ENCODE measurements at regions not wholly inside any gene's neighbourhood (a gene's known extent, or its start where the extent isn't known, plus 50 kb on each side); places are given as distances from the start of the nearest gene placed in this dataset.

DNA sequence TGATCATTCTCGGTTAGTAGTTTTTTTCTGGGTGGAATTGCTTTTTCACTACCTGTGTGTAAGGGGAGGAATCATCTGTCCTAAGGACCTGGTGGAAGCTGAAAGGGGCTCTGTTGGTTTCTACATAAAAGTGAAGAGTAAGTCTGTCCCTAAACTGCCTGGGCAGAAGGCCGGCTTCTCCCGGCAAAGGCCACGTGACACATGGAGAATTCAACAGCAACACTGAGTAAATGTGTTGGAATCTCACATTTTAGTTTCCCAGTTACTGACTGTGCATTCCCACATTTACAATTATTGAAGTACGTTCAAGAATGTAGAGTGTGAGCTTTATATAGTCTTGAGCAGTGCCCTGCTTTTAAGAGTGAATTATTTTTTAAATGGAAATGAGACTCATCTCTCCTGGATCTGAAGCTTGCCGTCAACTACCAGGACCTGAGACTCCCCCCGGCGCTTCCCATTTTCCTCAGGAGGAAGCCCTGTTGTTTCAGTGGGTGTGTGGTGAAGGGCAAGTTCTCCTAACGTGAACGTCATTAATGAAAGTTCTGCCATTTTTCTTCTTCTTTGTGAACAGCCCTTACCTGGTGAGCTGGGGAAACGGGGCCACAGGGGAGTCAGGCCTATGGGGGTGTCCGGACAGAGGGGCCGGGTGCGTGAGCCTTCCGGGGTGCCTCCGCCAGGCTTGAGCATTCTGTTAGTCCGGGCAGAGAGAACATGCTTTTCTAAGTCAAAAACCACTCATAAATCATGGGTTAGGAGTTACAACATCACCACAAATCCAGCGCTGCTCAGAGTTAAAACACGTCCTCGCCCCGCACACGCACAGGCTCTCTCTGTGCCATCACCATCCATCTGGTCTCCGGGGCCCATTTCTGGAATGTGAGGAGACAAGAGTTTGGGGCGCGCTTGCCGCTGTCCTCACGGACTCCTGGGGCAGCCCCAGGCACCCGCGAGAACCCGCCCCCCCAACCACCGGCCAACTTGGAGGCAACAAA, 56.6 kb upstream of the SMOC2 start:
- no peak overlapping the region for H3K9ac ChIP-seq (ENCODE audit: low read length in 2 of 2)
- H3K4me3 ChIP-seq (ENCODE audit: low read length in 2 of 2): no peak overlapping the region
- H3K4me1 ChIP-seq (ENCODE audit: control insufficient read depth, insufficient read depth, low read length): peaks cover 9% of the 10 kb centered on the region
- H3K9me3 ChIP-seq (ENCODE audit: control insufficient read depth in 2 of 2, low read length in 2 of 2): no peaks in the 10 kb centered on the region
- no peaks in the 10 kb centered on the region for H3K27me3 ChIP-seq (ENCODE audit: control insufficient read depth in 1 of 2, insufficient read depth in 2 of 2, low read length in 2 of 2)
- no peaks in the 10 kb centered on the region for H3K36me3 ChIP-seq (ENCODE audit: control insufficient read depth in 2 of 2, insufficient read depth in 2 of 2, low read length in 2 of 2)
- H3K27ac ChIP-seq (ENCODE audit: low read length): no peak overlapping the region

DNA sequence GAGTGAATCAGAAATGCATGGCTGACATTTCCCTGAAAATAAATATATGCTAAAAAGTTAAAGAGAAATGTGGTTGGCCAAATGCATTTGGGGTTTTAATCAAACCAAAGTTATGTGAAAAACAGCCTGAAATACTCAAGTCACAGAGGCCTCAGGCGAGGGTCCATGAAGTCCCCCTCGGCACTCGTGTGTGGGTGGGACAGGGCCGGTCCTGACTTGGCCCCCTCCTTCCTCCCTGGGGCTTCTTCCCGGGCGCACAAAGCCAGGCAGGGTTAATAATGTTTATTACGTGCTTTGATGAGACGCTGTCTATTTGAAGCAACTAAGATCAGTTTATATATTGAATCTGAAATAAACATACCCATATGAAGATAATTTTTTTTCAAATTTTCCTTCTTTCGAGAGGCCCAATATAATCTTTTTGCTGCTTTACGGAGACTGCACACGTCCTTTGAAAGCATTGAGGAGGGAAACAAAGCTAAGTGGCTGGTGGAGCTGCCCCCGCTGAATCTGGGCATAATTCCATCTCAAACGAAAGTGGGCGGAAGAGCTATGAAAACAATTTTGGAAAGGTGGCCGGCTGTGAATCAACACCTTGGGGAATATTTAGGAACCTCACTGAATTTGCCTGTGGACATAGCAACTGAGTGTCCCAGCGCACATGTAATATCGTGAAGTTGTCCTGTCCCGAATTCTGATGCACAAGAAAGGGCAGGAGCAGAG, 55.8 kb upstream of the SMOC2 start:
- Histone ChIP-seq H3K27me3 (ENCODE audit: control insufficient read depth in 1 of 2, insufficient read depth in 2 of 2, low read length in 2 of 2) (no peaks in the 10 kb centered on the region), H3K9me3 (ENCODE audit: control insufficient read depth in 2 of 2, low read length in 2 of 2) (no peaks in the 10 kb centered on the region), H3K4me3 (ENCODE audit: low read length in 2 of 2) (no peak overlapping the region), H3K9ac (ENCODE audit: low read length in 2 of 2) (no peak overlapping the region), H3K27ac (ENCODE audit: low read length) (no peak overlapping the region), H3K36me3 (ENCODE audit: control insufficient read depth in 2 of 2, insufficient read depth in 2 of 2, low read length in 2 of 2) (no peaks in the 10 kb centered on the region), H3K4me1 (ENCODE audit: control insufficient read depth, insufficient read depth, low read length) (peaks cover 9% of the 10 kb centered on the region)

DNA sequence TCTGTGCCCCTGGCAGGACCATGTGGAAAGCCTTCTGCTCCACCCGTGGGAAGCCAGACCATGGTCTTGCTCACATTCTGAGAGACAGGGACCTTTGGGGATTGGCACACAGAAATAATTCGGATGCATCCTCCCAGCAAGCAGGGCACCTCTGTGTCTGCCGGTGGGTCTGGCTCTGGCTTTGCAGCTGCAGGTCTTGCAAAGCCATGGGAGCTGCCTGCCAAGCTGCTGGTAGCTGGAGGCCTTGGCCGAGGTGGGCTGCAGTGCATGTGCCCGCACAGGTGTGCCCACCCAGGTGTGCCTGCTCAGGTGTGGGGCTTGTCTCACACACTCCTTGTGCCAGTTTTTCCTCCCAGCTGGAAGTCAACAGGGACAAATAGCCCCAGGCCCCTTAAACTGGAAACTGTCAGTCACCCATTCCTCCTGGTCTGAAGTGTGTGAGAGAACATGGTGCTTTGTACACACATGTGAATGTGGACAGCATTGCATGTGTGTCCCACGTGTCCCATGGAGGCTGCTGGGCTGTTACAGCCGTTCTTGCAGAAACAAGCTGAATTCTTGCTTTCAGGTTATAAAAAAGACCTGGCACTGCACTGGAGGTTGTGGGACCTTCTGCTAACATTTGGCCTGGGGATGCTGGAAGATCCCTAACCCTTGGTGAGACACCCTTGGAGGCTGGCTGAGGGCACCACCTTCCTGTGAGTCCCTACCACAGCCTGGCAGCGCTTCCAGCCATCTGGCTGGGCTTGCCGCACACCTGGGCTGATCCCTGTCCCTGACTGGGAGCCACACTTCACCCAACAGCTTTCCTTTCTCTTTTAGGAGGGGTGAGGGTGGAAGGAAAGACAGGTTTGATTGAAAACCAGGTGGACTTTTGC, 54.9 kb upstream of the SMOC2 start:
- Histone ChIP-seq H3K36me3 (ENCODE audit: control insufficient read depth in 2 of 2, insufficient read depth in 2 of 2, low read length in 2 of 2) (no peaks in the 10 kb centered on the region), H3K9ac (ENCODE audit: low read length in 2 of 2) (no peak overlapping the region), H3K27ac (ENCODE audit: low read length) (no peak overlapping the region), H3K4me1 (ENCODE audit: control insufficient read depth, insufficient read depth, low read length) (peaks cover 9% of the 10 kb centered on the region), H3K27me3 (ENCODE audit: control insufficient read depth in 1 of 2, insufficient read depth in 2 of 2, low read length in 2 of 2) (no peaks in the 10 kb centered on the region), H3K9me3 (ENCODE audit: control insufficient read depth in 2 of 2, low read length in 2 of 2) (no peaks in the 10 kb centered on the region), H3K4me3 (ENCODE audit: low read length in 2 of 2) (no peak overlapping the region)

DNA sequence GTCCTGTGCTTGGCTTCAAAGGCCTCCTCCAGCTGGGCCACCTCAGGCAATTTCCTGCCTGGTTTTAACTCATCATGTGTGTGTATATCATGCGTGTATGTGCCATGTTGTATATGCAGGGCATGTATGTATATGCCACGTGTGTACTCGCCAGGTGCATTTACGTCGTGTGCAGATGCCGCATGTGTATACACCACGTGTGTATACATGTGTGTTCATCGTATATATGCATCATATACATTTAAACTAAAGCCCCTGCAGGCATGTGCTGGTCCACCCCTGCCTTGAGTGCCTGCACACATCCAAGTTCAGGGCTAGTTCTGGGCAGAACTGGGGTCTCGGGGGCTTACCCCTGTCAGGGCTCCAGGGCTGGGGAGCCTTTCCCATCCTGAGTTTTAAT, 54.0 kb upstream of the SMOC2 start:
- no peak overlapping the region for H3K4me3 ChIP-seq (ENCODE audit: low read length in 2 of 2)

DNA sequence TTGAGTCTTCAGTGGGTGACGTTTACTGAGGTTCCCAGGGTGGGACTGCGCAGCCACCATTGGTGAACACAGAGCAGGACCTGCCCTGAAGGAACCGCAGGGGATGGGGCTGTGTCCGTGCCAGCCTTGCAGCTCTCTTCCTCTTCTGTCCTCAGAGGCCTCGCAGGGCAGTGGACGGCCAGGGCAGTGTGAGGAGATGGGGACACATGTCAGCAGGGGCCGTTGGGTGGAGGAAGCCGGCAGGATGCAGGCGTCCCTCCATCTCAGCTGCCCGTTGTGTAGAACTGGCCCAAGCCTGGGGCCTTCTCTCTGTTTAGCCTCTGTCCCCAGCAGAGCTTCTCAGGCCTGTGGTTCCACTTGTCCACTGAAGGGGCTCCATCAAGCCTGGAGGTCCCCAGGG, 53.6 kb upstream of the SMOC2 start:
- no peaks in the 10 kb centered on the region for H3K36me3 ChIP-seq (ENCODE audit: control insufficient read depth in 2 of 2, insufficient read depth in 2 of 2, low read length in 2 of 2)
- H3K9ac ChIP-seq (ENCODE audit: low read length in 2 of 2): no peak overlapping the region
- H3K9me3 ChIP-seq (ENCODE audit: control insufficient read depth in 2 of 2, low read length in 2 of 2): no peaks in the 10 kb centered on the region
- H3K27me3 ChIP-seq (ENCODE audit: control insufficient read depth in 1 of 2, insufficient read depth in 2 of 2, low read length in 2 of 2): no peaks in the 10 kb centered on the region
- no peak overlapping the region for H3K4me3 ChIP-seq (ENCODE audit: low read length in 2 of 2)
- H3K4me1 ChIP-seq (ENCODE audit: control insufficient read depth, insufficient read depth, low read length): peaks cover 9% of the 10 kb centered on the region
- H3K27ac ChIP-seq (ENCODE audit: low read length): no peak overlapping the region

More for the DNA sequence above, 54.0 kb upstream of the SMOC2 start:
- no peak overlapping the region for H3K27ac ChIP-seq (ENCODE audit: low read length)
- H3K27me3 ChIP-seq (ENCODE audit: control insufficient read depth in 1 of 2, insufficient read depth in 2 of 2, low read length in 2 of 2): no peaks in the 10 kb centered on the region
- H3K9ac ChIP-seq (ENCODE audit: low read length in 2 of 2): no peak overlapping the region
- H3K9me3 ChIP-seq (ENCODE audit: control insufficient read depth in 2 of 2, low read length in 2 of 2): no peaks in the 10 kb centered on the region
- no peaks in the 10 kb centered on the region for H3K36me3 ChIP-seq (ENCODE audit: control insufficient read depth in 2 of 2, insufficient read depth in 2 of 2, low read length in 2 of 2)
- H3K4me1 ChIP-seq (ENCODE audit: control insufficient read depth, insufficient read depth, low read length): peaks cover 9% of the 10 kb centered on the region

DNA sequence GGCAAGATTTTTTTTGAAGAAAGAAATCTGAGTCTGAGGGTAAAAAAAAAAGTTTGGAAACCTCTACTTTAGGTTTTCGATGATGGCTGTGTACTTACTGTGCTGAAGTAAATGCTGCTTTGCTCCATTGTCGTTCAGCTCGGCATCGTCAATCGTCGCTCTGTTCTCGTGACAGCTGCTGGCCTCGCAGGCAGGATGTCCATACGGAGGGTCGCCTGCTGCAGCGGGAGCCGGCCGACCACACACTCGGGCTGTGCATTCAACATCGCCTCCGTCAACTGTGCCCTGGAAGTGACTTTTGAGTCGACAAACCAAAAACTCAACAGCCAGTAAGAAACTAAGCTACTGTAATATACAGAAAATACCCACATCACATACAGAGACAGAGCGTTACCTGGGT, 53.1 kb upstream of the SMOC2 start:
- H3K27me3 ChIP-seq (ENCODE audit: control insufficient read depth in 1 of 2, insufficient read depth in 2 of 2, low read length in 2 of 2): no peaks in the 10 kb centered on the region
- no peak overlapping the region for H3K27ac ChIP-seq (ENCODE audit: low read length)

DNA sequence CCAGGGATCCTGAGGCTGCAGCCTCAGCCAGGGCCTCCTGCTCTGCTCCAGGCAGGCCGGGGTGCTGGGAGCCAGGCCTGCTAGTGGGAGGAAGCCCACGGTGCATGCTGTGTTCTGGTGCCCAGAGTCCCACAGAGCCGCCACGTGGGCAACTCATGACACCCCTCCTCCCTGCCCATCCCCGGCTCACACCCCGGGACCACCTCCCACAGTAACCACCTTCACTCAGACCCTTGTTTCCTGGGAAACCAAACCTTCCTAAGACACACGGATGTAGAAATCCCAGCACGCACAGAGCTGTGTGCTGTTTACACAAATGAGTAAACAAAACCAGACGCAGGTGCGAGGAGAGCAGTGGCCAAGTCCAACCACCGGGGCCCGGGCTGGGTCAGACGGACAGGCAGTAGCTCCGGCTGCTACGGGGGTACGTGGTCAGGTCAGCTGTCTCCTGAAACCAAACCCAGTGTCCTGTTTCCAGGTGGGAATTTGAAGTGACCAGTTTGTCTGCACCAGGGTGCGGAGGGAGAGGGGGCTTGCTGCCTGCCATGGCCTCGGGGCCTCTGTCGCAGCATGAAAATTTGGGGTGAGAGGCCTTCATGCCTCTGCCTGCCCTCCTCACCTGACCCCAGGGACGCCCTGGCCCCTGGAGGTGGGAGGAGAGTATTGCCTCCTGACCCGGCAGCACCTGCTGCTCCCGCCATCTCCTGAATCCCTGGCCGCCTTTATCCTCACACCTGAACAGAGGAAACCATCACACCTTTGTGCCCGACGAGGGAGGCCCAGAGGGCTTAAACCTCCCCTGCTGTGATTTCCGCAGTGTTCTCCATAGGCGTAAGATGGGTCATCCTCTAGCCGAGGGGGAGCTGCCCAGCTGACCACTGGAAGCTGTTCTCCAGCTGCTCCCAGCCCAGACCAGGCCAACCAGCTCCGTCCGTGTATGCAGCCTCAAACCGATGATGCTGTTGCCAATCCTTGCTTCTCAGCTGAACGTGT, 52.0 kb upstream of the SMOC2 start:
- Histone ChIP-seq H3K27me3 (ENCODE audit: control insufficient read depth in 1 of 2, insufficient read depth in 2 of 2, low read length in 2 of 2) (no peaks in the 10 kb centered on the region), H3K4me3 (ENCODE audit: low read length in 2 of 2) (no peak overlapping the region), H3K27ac (ENCODE audit: low read length) (no peak overlapping the region), H3K9ac (ENCODE audit: low read length in 2 of 2) (no peak overlapping the region), H3K9me3 (ENCODE audit: control insufficient read depth in 2 of 2, low read length in 2 of 2) (no peaks in the 10 kb centered on the region), H3K36me3 (ENCODE audit: control insufficient read depth in 2 of 2, insufficient read depth in 2 of 2, low read length in 2 of 2) (no peaks in the 10 kb centered on the region), H3K4me1 (ENCODE audit: control insufficient read depth, insufficient read depth, low read length) (peaks cover 9% of the 10 kb centered on the region)

More for the DNA sequence above, 53.1 kb upstream of the SMOC2 start:
- H3K36me3 ChIP-seq (ENCODE audit: control insufficient read depth in 2 of 2, insufficient read depth in 2 of 2, low read length in 2 of 2): no peaks in the 10 kb centered on the region
- peaks cover 9% of the 10 kb centered on the region for H3K4me1 ChIP-seq (ENCODE audit: control insufficient read depth, insufficient read depth, low read length)
- H3K9ac ChIP-seq (ENCODE audit: low read length in 2 of 2): no peak overlapping the region
- no peaks in the 10 kb centered on the region for H3K9me3 ChIP-seq (ENCODE audit: control insufficient read depth in 2 of 2, low read length in 2 of 2)
- H3K4me3 ChIP-seq (ENCODE audit: low read length in 2 of 2): no peak overlapping the region

DNA sequence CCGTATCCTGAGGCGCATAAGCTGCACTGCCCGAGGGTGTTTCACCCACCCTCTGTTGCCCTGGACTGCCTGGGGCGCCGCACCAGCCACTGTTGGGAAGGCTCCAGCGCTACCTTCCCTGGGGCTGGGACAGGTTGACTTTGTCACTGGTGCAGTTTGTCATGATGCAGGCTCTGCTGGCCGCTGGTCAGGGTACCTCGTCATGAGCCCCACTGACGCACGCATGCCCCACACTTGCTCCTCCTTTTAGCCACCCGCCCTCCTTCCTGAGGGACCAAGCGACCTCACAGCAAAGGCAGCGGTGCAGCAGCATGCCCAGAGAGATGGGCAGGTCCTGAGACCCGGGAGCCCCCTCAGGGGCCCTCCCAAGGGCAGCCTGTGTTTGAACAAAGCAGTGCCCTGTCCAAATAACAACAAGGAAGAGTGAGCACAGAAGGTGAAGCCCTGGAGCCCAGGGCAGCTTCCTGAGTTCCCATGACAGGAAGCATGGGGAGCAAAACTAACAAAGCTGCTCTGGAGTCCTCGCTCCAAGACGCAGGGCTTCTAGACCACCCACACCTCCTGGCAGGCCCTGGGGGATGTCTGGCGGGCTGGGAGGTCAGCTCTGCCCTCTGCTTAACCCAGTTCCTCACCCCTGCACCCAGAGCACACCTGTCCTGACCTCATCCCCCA, 50.1 kb upstream of the SMOC2 start:
- no peaks in the 10 kb centered on the region for H3K9me3 ChIP-seq (ENCODE audit: control insufficient read depth in 2 of 2, low read length in 2 of 2)
- peaks cover under 1% of the 10 kb centered on the region for H3K4me1 ChIP-seq (ENCODE audit: control insufficient read depth, insufficient read depth, low read length)
- H3K27ac ChIP-seq (ENCODE audit: low read length): no peak overlapping the region
- H3K4me3 ChIP-seq (ENCODE audit: low read length in 2 of 2): no peak overlapping the region
- no peaks in the 10 kb centered on the region for H3K27me3 ChIP-seq (ENCODE audit: control insufficient read depth in 1 of 2, insufficient read depth in 2 of 2, low read length in 2 of 2)
- H3K36me3 ChIP-seq (ENCODE audit: control insufficient read depth in 2 of 2, insufficient read depth in 2 of 2, low read length in 2 of 2): no peaks in the 10 kb centered on the region
- no peak overlapping the region for H3K9ac ChIP-seq (ENCODE audit: low read length in 2 of 2)
